Smooth muscle cell (in vitro differentiated cells): ENCODE measurements at regions not wholly inside any gene's neighbourhood (a gene's known extent, or its start where the extent isn't known, plus 50 kb on each side); places are given as distances from the start of the nearest gene placed in this dataset.

ENCODE experiments used
- DNase-seq: peaks from one replicate; lab custom pipeline; 2025; ENCODE audit not compliant: unreplicated experiment; lab: John Stamatoyannopoulos, UW
- H2AFZ ChIP-seq: fragments of 200-600 bp; sonication (generic); 2 replicates; pipeline ENCODE4 v1.6.0; 2016; ENCODE audit warnings: antibody characterized with exemption, low read depth, mild to moderate bottlenecking
- H3F3A ChIP-seq: fragments of 200-600 bp; sonication (generic); 2 replicates; pipeline ENCODE4 v1.6.0; 2017; ENCODE audit warnings: antibody characterized with exemption, low read depth
- H3K27ac ChIP-seq: fragments of 200-600 bp; sonication (generic); 2 replicates; pipeline ENCODE4 v1.5.1; 2016; ENCODE audit warnings: low read depth, mild to moderate bottlenecking
- H3K27me3 ChIP-seq: fragments of 200-600 bp; sonication (generic); 2 replicates; pipeline ENCODE4 v1.6.1; 2016; ENCODE audit warnings: low read depth, mild to moderate bottlenecking
- H3K36me3 ChIP-seq: fragments of 200-600 bp; sonication (generic); 2 replicates; pipeline ENCODE4 v1.5.1; 2016; ENCODE audit warnings: low read depth
- H3K4me1 ChIP-seq: fragments of 200-600 bp; sonication (generic); 2 replicates; pipeline ENCODE4 v1.5.1; 2016; ENCODE audit warnings: low read depth
- H3K4me2 ChIP-seq: fragments of 200-600 bp; sonication (generic); 2 replicates; pipeline ENCODE4 v1.6.0; 2016; ENCODE audit warnings: mild to moderate bottlenecking
- H3K4me3 ChIP-seq: fragments of 200-600 bp; sonication (generic); 2 replicates; pipeline ENCODE4 v1.5.1; 2016; ENCODE audit warnings: mild to moderate bottlenecking
- H3K79me2 ChIP-seq: fragments of 200-600 bp; sonication (generic); 2 replicates; pipeline ENCODE4 v1.6.0; 2016; ENCODE audit warnings: low read depth, mild to moderate bottlenecking
- H3K9ac ChIP-seq: fragments of 200-600 bp; sonication (generic); 2 replicates; pipeline ENCODE4 v1.6.0; 2016; ENCODE audit warnings: low read depth
- H3K9me3 ChIP-seq: fragments of 200-600 bp; sonication (generic); replicated peaks from 2 replicates; pipeline ENCODE4 v1.5.1; 2016; ENCODE audit warnings: low read depth
- H4K20me1 ChIP-seq: fragments of 200-600 bp; sonication (generic); 2 replicates; pipeline ENCODE4 v1.6.0; 2016; ENCODE audit warnings: low read depth
- CTCF ChIP-seq: fragments of 200-600 bp; sonication (generic); IDR thresholded peaks from 2 replicates; pipeline ENCODE4 v1.5.1; 2017; ENCODE audit warnings: borderline replicate concordance, mild to moderate bottlenecking, antibody characterized with exemption; ENCODE audit not compliant: insufficient read depth, poor library complexity, severe bottlenecking
- WGBS: methylation state at CpG from one replicate; pipeline ENCODE4 v1.1.7; 2016; ENCODE audit warnings: low lambda C conversion rate; 5-methylcytosine and 5-hydroxymethylcytosine counted together

GRCh38 chr10:124343351-124344265 lies 75.1 kb downstream of the OAT start:
- Histone ChIP-seq H3K36me3 (no peaks in the 10 kb centered on the region), H3K4me1 (peaks cover 4% of the 10 kb centered on the region), H3K79me2 (no peaks in the 10 kb centered on the region), H3K4me2 (no peak overlapping the region), H2AFZ (no peak overlapping the region), H4K20me1 (no peaks in the 10 kb centered on the region), H3F3A (no peaks in the 10 kb centered on the region), H3K9ac (no peak overlapping the region), H3K4me3 (no peak overlapping the region), H3K27ac (no peak overlapping the region), H3K27me3 (no peaks in the 10 kb centered on the region), H3K9me3 (no peaks in the 10 kb centered on the region)
- DNase-seq: no peak
- TF ChIP-seq CTCF: no peak
- WGBS: 95% methylated on average over 14 of the region's 14 CpGs

- no peak for DNase-seq
- no peaks in the 10 kb centered on the region for H3K27me3 ChIP-seq
- 94% methylated on average over 5 of the region's 5 CpGs for WGBS
- no peak overlapping the region for H3K4me3 ChIP-seq
- H2AFZ ChIP-seq: no peak overlapping the region
- no peaks in the 10 kb centered on the region for H3K9me3 ChIP-seq
- no peaks in the 10 kb centered on the region for H3K79me2 ChIP-seq
- TF ChIP-seq CTCF: no peak
- H3F3A ChIP-seq: no peaks in the 10 kb centered on the region
- H3K36me3 ChIP-seq: no peaks in the 10 kb centered on the region
- H4K20me1 ChIP-seq: no peaks in the 10 kb centered on the region
- no peak overlapping the region for H3K4me2 ChIP-seq
- H3K4me1 ChIP-seq: peaks cover 4% of the 10 kb centered on the region
- no peak overlapping the region for H3K9ac ChIP-seq
- H3K27ac ChIP-seq: no peak overlapping the region
Observed at GRCh38 chr10:124342821-124343170, 75.9 kb downstream of the OAT start.

- DNase-seq: no peak
- no peaks in the 10 kb centered on the region for H4K20me1 ChIP-seq
- no peak overlapping the region for H3K4me2 ChIP-seq
- WGBS: 95% methylated on average over 15 of the region's 15 CpGs
- no peaks in the 10 kb centered on the region for H3K79me2 ChIP-seq
- no peaks in the 10 kb centered on the region for H3K9me3 ChIP-seq
- H3K4me1 ChIP-seq: peaks cover 4% of the 10 kb centered on the region
- H3K9ac ChIP-seq: no peak overlapping the region
- no peak overlapping the region for H2AFZ ChIP-seq
- H3K4me3 ChIP-seq: no peak overlapping the region
- no peak overlapping the region for H3K27ac ChIP-seq
- H3K27me3 ChIP-seq: no peaks in the 10 kb centered on the region
- TF ChIP-seq CTCF: no peak
- no peaks in the 10 kb centered on the region for H3F3A ChIP-seq
- H3K36me3 ChIP-seq: no peaks in the 10 kb centered on the region
Observed at GRCh38 chr10:124342136-124342820, 76.4 kb downstream of the OAT start.
